ENCODE measurements at regions not wholly inside any gene's neighbourhood (a gene's known extent, or its start where the extent isn't known, plus 50 kb on each side); places are given as distances from the start of the nearest gene placed in this dataset.

- no peak for DNase-seq
Measured at GRCh38 chr5:58145397-58145934, 314.4 kb downstream of the PLK2 start.

GRCh38 chr5:58143727-58144126 is 316.2 kb downstream of the PLK2 start:
- DNase-seq = no peak

- no peak for DNase-seq
Measured at GRCh38 chr5:58143181-58143580, 316.7 kb downstream of the PLK2 start.

- no peak for DNase-seq
Measured at GRCh38 chr5:58138791-58139190, 321.1 kb downstream of the PLK2 start.

GRCh38 chr5:58136406-58136805 is 323.5 kb downstream of the PLK2 start:
- DNase-seq = no peak

- DNase-seq = peak; percentile 74
Measured at GRCh38 chr5:58135571-58136335, 324.1 kb downstream of the PLK2 start.

GRCh38 chr5:58133631-58134296 is 326.1 kb downstream of the PLK2 start:
- peak; percentile 67 for DNase-seq

GRCh38 chr5:58133216-58133615 is 326.7 kb downstream of the PLK2 start:
- DNase-seq = no peak

- no peak for DNase-seq
Measured at GRCh38 chr5:58127255-58128220, 332.3 kb downstream of the PLK2 start.

GRCh38 chr5:58123501-58123900 is 336.4 kb downstream of the PLK2 start:
- no peak for DNase-seq

GRCh38 chr5:58122848-58123392 is 337.0 kb downstream of the PLK2 start:
- no peak for DNase-seq

- no peak for DNase-seq
Measured at GRCh38 chr5:58122157-58122556, 337.7 kb downstream of the PLK2 start.

- no peak for DNase-seq
Measured at GRCh38 chr5:58121391-58121790, 338.5 kb downstream of the PLK2 start.

GRCh38 chr5:58117542-58117941 is 342.3 kb downstream of the PLK2 start:
- DNase-seq = no peak

GRCh38 chr5:58116346-58116745 is 343.5 kb downstream of the PLK2 start:
- DNase-seq = no peak

GRCh38 chr5:58115811-58116210 is 344.1 kb downstream of the PLK2 start:
- DNase-seq = no peak

- DNase-seq = peak; percentile 87
Measured at GRCh38 chr5:58114324-58114723, 345.6 kb downstream of the PLK2 start.

- DNase-seq = no peak
Measured at GRCh38 chr5:58113172-58113571, 346.7 kb downstream of the PLK2 start.

GRCh38 chr5:58108511-58108910 is 351.4 kb downstream of the PLK2 start:
- DNase-seq = no peak

- DNase-seq = no peak
Measured at GRCh38 chr5:58107704-58108103, 352.2 kb downstream of the PLK2 start.

- DNase-seq = peak; percentile 18
Measured at GRCh38 chr5:58106754-58107410, 353.0 kb downstream of the PLK2 start.

- no peak for DNase-seq
Measured at GRCh38 chr5:58105836-58106235, 354.1 kb downstream of the PLK2 start.
